OCI-LY7 (cell line): ENCODE measurements at regions not wholly inside any gene's neighbourhood (a gene's known extent, or its start where the extent isn't known, plus 50 kb on each side); places are given as distances from the start of the nearest gene placed in this dataset.

ENCODE experiments used
- BruUV-seq: library from RNA; stranded (reverse); fragments of 400-500 nt; replicated peaks from 2 replicates; lab custom pipeline; 2021; lab: Mats Ljungman, UMichigan
- CTCF ChIA-PET: fragments of 300-600 bp; sonication (Branson Sonifier 250); formaldehyde crosslinking; loops from one replicate; lab custom pipeline; 2022; ENCODE audit warnings: antibody characterized with exemption; ENCODE audit not compliant: unreplicated experiment; lab: Charles Lee
- POLR2A ChIA-PET: fragments of 300-600 bp; sonication (Branson Sonifier 250); formaldehyde crosslinking; loops from one replicate; lab custom pipeline; 2022; ENCODE audit warnings: antibody characterized with exemption; lab: Charles Lee
- DNase-seq: peaks from one replicate; pipeline ENCODE4 v3.0.0-alpha.2; 2015; ENCODE audit warnings: low spot score
- H2AFZ ChIP-seq: fragments of 200-600 bp; sonication (generic), shearing (Covaris generic); 2 replicates; pipeline ENCODE4 v1.6.1; 2014; ENCODE audit warnings: mild to moderate bottlenecking, antibody characterized with exemption, low read length, moderate library complexity
- H3K27ac ChIP-seq: fragments of 200-600 bp; sonication (generic); 2 replicates; pipeline ENCODE4 v1.5.1; 2014; ENCODE audit warnings: mixed run types, low read depth, mild to moderate bottlenecking, moderate library complexity, low read length, inconsistent platforms; ENCODE audit not compliant: poor library complexity, severe bottlenecking
- H3K36me3 ChIP-seq: fragments of 200-600 bp; sonication (generic); 2 replicates; pipeline ENCODE4 v1.6.1; 2014; ENCODE audit warnings: mild to moderate bottlenecking, antibody characterized with exemption, low read length, moderate library complexity, mixed read lengths; ENCODE audit not compliant: insufficient read depth
- H3K4me1 ChIP-seq: fragments of 200-600 bp; sonication (generic); 2 replicates; pipeline ENCODE4 v1.5.1; 2014; ENCODE audit warnings: mild to moderate bottlenecking, low read length; ENCODE audit not compliant: insufficient read depth, poor library complexity, severe bottlenecking
- H3K4me2 ChIP-seq: fragments of 200-600 bp; sonication (generic); 2 replicates; pipeline ENCODE4 v1.6.1; 2014; ENCODE audit warnings: mild to moderate bottlenecking, low read length
- H3K4me3 ChIP-seq: fragments of 200-600 bp; sonication (generic); 2 replicates; pipeline ENCODE4 v1.5.1; 2014; ENCODE audit warnings: mild to moderate bottlenecking, low read depth, low read length; ENCODE audit not compliant: poor library complexity, severe bottlenecking
- H3K79me2 ChIP-seq: fragments of 200-600 bp; sonication (generic); 2 replicates; pipeline ENCODE4 v1.6.1; 2016; ENCODE audit warnings: low read depth, mild to moderate bottlenecking, low read length, moderate library complexity, mixed read lengths; ENCODE audit not compliant: insufficient read depth
- H3K9me2 ChIP-seq: fragments of 200-600 bp; sonication (generic); 2 replicates; pipeline ENCODE4 v1.6.1; 2016; ENCODE audit warnings: mild to moderate bottlenecking, low read length, mixed read lengths; ENCODE audit not compliant: insufficient read depth
- H3K9me3 ChIP-seq: fragments of 200-600 bp; sonication (generic); 2 replicates; pipeline ENCODE4 v1.6.1; 2014; ENCODE audit warnings: mild to moderate bottlenecking, mixed run types, low read length, mixed read lengths
- H4K20me1 ChIP-seq: fragments of 200-600 bp; sonication (generic); 2 replicates; pipeline ENCODE4 v1.6.1; 2014; ENCODE audit warnings: mild to moderate bottlenecking, antibody characterized with exemption, low read length, moderate library complexity, mixed read lengths; ENCODE audit not compliant: insufficient read depth
- EZH2phosphoT487 ChIP-seq: fragments of 200-600 bp; sonication (generic); IDR thresholded peaks from 2 replicates; pipeline ENCODE4 v1.6.1; 2018; ENCODE audit warnings: low read depth, borderline replicate concordance, mild to moderate bottlenecking, mixed run types, antibody characterized with exemption, low read length, moderate library complexity, mixed read lengths
- intact Hi-C: fragments of 100-400 bp; cut with micrococcal nuclease; formaldehyde crosslinking; loops from one replicate; pipeline ENCODE4 v1.10.0; 2022; ENCODE audit not compliant: unreplicated experiment
- TF ChIP-seq, protein P1 (sequence below): fragments of 200-600 bp; sonication (generic); conservative IDR thresholded peaks from 2 replicates; pipeline ENCODE4 v1.5.1; 2014; ENCODE audit warnings: mild to moderate bottlenecking, antibody characterized with exemption, low read length, moderate library complexity, mixed read lengths

DNA sequence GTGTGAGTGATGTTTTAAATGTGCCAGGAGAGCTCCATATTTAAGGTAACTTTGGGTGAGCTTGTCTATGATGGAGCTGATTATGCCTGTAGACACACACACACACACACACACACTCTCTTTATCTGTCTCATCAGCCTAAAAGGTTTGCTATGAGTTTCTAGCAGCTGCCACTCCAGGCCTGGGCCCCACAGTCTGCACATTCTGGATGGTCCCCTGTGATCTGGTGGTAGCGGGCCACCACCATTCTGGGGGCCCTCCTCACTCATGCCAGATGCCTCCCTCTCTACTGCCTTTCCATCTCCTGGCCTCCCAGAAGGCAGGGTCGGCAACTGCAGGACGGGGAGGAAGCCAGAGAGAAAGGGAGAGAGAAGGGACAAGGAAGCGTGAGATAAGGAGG is 129.2 kb upstream of the TNR start:
- intact Hi-C loops = no loop called here
- POLR2A ChIA-PET = no interaction called here

DNA sequence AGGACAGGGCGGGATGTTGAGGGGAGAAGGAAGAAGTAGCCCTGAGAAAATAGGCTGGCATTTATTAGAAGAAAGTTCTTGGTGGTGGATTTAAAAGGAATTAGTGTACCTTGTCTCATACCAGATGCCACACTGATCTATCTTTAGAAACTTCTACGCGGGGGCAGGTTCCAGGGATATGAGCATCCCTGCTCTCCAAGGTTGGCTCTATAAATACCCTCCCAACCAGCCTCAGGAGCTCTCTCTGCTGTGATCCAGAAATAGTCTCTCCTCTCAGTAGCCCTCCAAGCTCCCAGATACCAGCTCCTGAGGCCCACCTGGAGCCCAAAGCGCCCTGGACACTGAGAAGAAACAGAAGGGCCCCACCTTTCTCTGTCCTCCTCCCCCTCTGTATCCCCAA is 128.3 kb upstream of the TNR start:
- Histone ChIP-seq H3K4me3 (no peak overlapping the region), H3K9me3 (no peaks in the 10 kb centered on the region), H3K27ac (no peak overlapping the region), H3K9me2 (no peaks in the 10 kb centered on the region), H4K20me1 (no peaks in the 10 kb centered on the region), H3K36me3 (no peaks in the 10 kb centered on the region), H3K4me2 (no peak overlapping the region), H2AFZ (no peak overlapping the region), H3K4me1 (no peaks in the 10 kb centered on the region), H3K79me2 (no peaks in the 10 kb centered on the region)
- TF ChIP-seq EZH2phosphoT487 = no peak
- TF ChIP-seq, protein P1, sequence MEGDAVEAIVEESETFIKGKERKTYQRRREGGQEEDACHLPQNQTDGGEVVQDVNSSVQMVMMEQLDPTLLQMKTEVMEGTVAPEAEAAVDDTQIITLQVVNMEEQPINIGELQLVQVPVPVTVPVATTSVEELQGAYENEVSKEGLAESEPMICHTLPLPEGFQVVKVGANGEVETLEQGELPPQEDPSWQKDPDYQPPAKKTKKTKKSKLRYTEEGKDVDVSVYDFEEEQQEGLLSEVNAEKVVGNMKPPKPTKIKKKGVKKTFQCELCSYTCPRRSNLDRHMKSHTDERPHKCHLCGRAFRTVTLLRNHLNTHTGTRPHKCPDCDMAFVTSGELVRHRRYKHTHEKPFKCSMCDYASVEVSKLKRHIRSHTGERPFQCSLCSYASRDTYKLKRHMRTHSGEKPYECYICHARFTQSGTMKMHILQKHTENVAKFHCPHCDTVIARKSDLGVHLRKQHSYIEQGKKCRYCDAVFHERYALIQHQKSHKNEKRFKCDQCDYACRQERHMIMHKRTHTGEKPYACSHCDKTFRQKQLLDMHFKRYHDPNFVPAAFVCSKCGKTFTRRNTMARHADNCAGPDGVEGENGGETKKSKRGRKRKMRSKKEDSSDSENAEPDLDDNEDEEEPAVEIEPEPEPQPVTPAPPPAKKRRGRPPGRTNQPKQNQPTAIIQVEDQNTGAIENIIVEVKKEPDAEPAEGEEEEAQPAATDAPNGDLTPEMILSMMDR = no peak
- CTCF ChIA-PET = no interaction called here
- POLR2A ChIA-PET = no interaction called here
- BruUV-seq = no TSS peak
- intact Hi-C loops = no loop called here
- no peak for DNase-seq

More for the DNA sequence above, 129.2 kb upstream of the TNR start:
- H3K27ac ChIP-seq = no peak overlapping the region
- no peaks in the 10 kb centered on the region for H3K9me3 ChIP-seq
- CTCF ChIA-PET = no interaction called here
- H3K36me3 ChIP-seq = no peaks in the 10 kb centered on the region
- H3K9me2 ChIP-seq = no peaks in the 10 kb centered on the region
- H3K4me3 ChIP-seq = no peak overlapping the region
- TF ChIP-seq, protein P1 = no peak
- TF ChIP-seq EZH2phosphoT487 = no peak
- H2AFZ ChIP-seq = no peak overlapping the region
- no peaks in the 10 kb centered on the region for H4K20me1 ChIP-seq
- no peaks in the 10 kb centered on the region for H3K4me1 ChIP-seq
- DNase-seq = no peak
- BruUV-seq = no TSS peak
- no peak overlapping the region for H3K4me2 ChIP-seq
- H3K79me2 ChIP-seq = no peaks in the 10 kb centered on the region

DNA sequence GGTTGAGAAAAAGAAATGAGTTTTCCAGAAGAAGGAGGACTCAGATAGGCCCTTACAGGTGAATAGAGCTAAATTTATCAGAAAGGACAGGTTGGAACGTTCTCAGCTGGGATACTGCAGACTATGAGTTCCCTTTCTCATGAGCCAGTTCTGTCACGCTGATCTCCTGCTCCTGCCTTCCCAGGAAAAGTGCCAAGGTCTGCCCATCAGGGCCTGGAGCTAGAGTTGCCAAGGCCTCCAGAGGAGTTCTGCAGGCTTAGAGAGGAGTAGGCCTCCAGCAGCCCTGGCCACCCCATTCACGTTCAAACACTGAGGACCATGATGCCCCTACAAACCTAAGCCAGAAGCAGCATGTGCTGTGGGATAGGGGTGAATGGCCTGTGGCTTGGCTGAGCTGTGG is 126.8 kb upstream of the TNR start:
- Histone ChIP-seq H2AFZ (no peak overlapping the region), H3K4me1 (no peaks in the 10 kb centered on the region), H3K4me2 (no peak overlapping the region), H3K4me3 (no peak overlapping the region), H3K9me2 (no peaks in the 10 kb centered on the region), H4K20me1 (no peaks in the 10 kb centered on the region), H3K36me3 (no peaks in the 10 kb centered on the region), H3K79me2 (no peaks in the 10 kb centered on the region), H3K27ac (no peak overlapping the region), H3K9me3 (no peaks in the 10 kb centered on the region)
- no peak for DNase-seq
- BruUV-seq = no TSS peak
- TF ChIP-seq, protein P1 = no peak
- TF ChIP-seq EZH2phosphoT487 = no peak
- ChIA-PET CTCF (interaction anchor here (0.6 kb wide), 1 partner anchor 352 kb away, joined by 3 read pairs; no protein-coding TSS in a partner anchor), POLR2A (no interaction called here)
- intact Hi-C loops = no loop called here
